ENCODE measurements at regions not wholly inside any gene's neighbourhood (a gene's known extent, or its start where the extent isn't known, plus 50 kb on each side); places are given as distances from the start of the nearest gene placed in this dataset.

GRCh38 chr12:127412866-127413265 lies 854.1 kb upstream of the TMEM132C start:
- Histone ChIP-seq H3K4me1 (ENCODE audit: control extremely low read depth in 1 of 4, control insufficient read depth in 4 of 4, insufficient read depth in 4 of 4, low read length in 3 of 4) (no peaks in the 10 kb centered on the region), H3K27me3 (replicated peaks in 2 of 5; ENCODE audit: control insufficient read depth in 4 of 5, insufficient read depth in 5 of 5, low read length in 4 of 5) (peaks cover 0 to 2% (median 0%) of the 10 kb centered on the region in 5 experiments), H3K36me3 (ENCODE audit: control insufficient read depth in 4 of 4, insufficient read depth in 4 of 4, low read length in 3 of 4) (no peaks in the 10 kb centered on the region), H3K4me3 (ENCODE audit: control insufficient read depth in 1 of 7, extremely low read depth in 1 of 7, insufficient read depth in 4 of 7, low read depth in 2 of 7, low read length in 6 of 7) (no peak overlapping the region), H3K27ac (ENCODE audit: insufficient read depth in 1 of 2, low read depth in 1 of 2, low read length in 2 of 2, poor library complexity in 1 of 2, severe bottlenecking in 2 of 2) (no peak overlapping the region), H3K9me3 (ENCODE audit: control extremely low read depth in 1 of 5, control insufficient read depth in 4 of 5, insufficient read depth in 2 of 5, low read depth in 1 of 5, low read length in 4 of 5) (peaks cover 0 to 6% (median 0%) of the 10 kb centered on the region in 5 experiments)
- ChIA-PET POLR2A (no interaction called here), CTCF (no interaction called here)
- WGBS (ENCODE audit: insufficient coverage): 94% methylated on average over 4 of the region's 4 CpGs
- DNase-seq: no peak

GRCh38 chr12:127414186-127414585 lies 852.8 kb upstream of the TMEM132C start:
- no peak for DNase-seq
- POLR2A ChIA-PET: no interaction called here
- Histone ChIP-seq H3K4me3 (ENCODE audit: control insufficient read depth in 1 of 7, extremely low read depth in 1 of 7, insufficient read depth in 4 of 7, low read depth in 2 of 7, low read length in 6 of 7) (no peak overlapping the region), H3K27ac (ENCODE audit: insufficient read depth in 1 of 2, low read depth in 1 of 2, low read length in 2 of 2, poor library complexity in 1 of 2, severe bottlenecking in 2 of 2) (no peak overlapping the region), H3K4me1 (ENCODE audit: control extremely low read depth in 1 of 4, control insufficient read depth in 4 of 4, insufficient read depth in 4 of 4, low read length in 3 of 4) (no peaks in the 10 kb centered on the region), H3K36me3 (ENCODE audit: control insufficient read depth in 4 of 4, insufficient read depth in 4 of 4, low read length in 3 of 4) (no peaks in the 10 kb centered on the region), H3K9me3 (ENCODE audit: control extremely low read depth in 1 of 5, control insufficient read depth in 4 of 5, insufficient read depth in 2 of 5, low read depth in 1 of 5, low read length in 4 of 5) (peaks cover 0 to 14% (median 8%) of the 10 kb centered on the region in 5 experiments), H3K27me3 (replicated peaks in 2 of 5; ENCODE audit: control insufficient read depth in 4 of 5, insufficient read depth in 5 of 5, low read length in 4 of 5) (peaks cover 0 to 2% (median 0%) of the 10 kb centered on the region in 5 experiments)
- WGBS (ENCODE audit: insufficient coverage): 77% methylated on average over 8 of the region's 8 CpGs
- CTCF ChIA-PET: no interaction called here

DNA sequence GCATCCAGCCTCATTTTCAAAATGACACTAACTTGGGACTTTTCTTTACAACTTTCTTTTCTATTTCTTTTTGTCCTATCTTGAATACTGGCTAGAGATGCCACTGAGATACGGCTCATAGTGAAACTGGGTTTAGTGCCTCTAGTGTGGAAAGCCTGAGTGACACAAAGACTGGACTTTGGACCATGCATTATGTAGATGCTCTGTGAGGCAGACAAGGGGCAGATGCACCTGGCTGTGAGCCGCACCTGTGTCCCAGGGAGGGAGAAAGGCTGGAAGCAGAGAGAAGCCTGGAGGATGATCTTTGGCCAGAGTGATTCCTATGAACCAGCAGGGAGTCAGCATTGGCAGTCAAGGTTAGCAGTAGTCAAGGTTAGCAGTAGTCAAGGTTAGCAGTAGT lies 852.3 kb upstream of the TMEM132C start:
- Histone ChIP-seq H3K9me3 (ENCODE audit: control extremely low read depth in 1 of 5, control insufficient read depth in 4 of 5, insufficient read depth in 2 of 5, low read depth in 1 of 5, low read length in 4 of 5) (peaks cover 0 to 14% (median 8%) of the 10 kb centered on the region in 5 experiments), H3K4me3 (ENCODE audit: control insufficient read depth in 1 of 7, extremely low read depth in 1 of 7, insufficient read depth in 4 of 7, low read depth in 2 of 7, low read length in 6 of 7) (no peak overlapping the region), H3K4me1 (ENCODE audit: control extremely low read depth in 1 of 4, control insufficient read depth in 4 of 4, insufficient read depth in 4 of 4, low read length in 3 of 4) (no peaks in the 10 kb centered on the region), H3K36me3 (ENCODE audit: control insufficient read depth in 4 of 4, insufficient read depth in 4 of 4, low read length in 3 of 4) (no peaks in the 10 kb centered on the region), H3K27me3 (replicated peaks in 2 of 5; ENCODE audit: control insufficient read depth in 4 of 5, insufficient read depth in 5 of 5, low read length in 4 of 5) (peaks cover 0 to 2% (median 0%) of the 10 kb centered on the region in 5 experiments), H3K27ac (ENCODE audit: insufficient read depth in 1 of 2, low read depth in 1 of 2, low read length in 2 of 2, poor library complexity in 1 of 2, severe bottlenecking in 2 of 2) (no peak overlapping the region)
- DNase-seq: no peak
- WGBS (ENCODE audit: insufficient coverage): 100% methylated on average over 2 of the region's 2 CpGs
- POLR2A ChIA-PET: no interaction called here
- CTCF ChIA-PET: no interaction called here

DNA sequence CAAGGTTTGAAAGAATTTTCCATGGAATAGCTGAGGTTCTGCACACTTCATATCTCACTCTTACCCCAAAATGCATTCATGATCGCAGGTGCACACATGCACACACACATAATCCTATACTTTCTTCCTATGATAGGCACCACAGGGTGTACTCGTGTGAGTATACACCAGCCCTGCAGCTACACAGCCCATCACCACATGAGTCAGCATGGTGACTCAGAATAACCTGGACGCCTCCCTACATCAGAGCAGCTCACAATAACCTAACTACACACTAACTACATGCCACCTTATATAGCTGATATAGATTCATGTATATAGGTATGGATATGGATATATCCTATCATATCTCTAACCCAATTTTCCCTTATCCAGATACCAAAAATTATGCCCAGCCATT lies 850.2 kb upstream of the TMEM132C start:
- peaks cover 0 to 14% (median 8%) of the 10 kb centered on the region in 5 experiments for H3K9me3 ChIP-seq (ENCODE audit: control extremely low read depth in 1 of 5, control insufficient read depth in 4 of 5, insufficient read depth in 2 of 5, low read depth in 1 of 5, low read length in 4 of 5)
- no peak overlapping the region for H3K4me3 ChIP-seq (ENCODE audit: control insufficient read depth in 1 of 7, extremely low read depth in 1 of 7, insufficient read depth in 4 of 7, low read depth in 2 of 7, low read length in 6 of 7)
- 100% methylated on average over 2 of the region's 3 CpGs for WGBS (ENCODE audit: insufficient coverage)
- POLR2A ChIA-PET: no interaction called here
- CTCF ChIA-PET: no interaction called here
- H3K4me1 ChIP-seq (ENCODE audit: control extremely low read depth in 1 of 4, control insufficient read depth in 4 of 4, insufficient read depth in 4 of 4, low read length in 3 of 4): no peaks in the 10 kb centered on the region
- no peaks in the 10 kb centered on the region for H3K36me3 ChIP-seq (ENCODE audit: control insufficient read depth in 4 of 4, insufficient read depth in 4 of 4, low read length in 3 of 4)
- no peak for DNase-seq
- no peak overlapping the region for H3K27ac ChIP-seq (ENCODE audit: insufficient read depth in 1 of 2, low read depth in 1 of 2, low read length in 2 of 2, poor library complexity in 1 of 2, severe bottlenecking in 2 of 2)
- H3K27me3 ChIP-seq (replicated peaks in 2 of 5; ENCODE audit: control insufficient read depth in 4 of 5, insufficient read depth in 5 of 5, low read length in 4 of 5): peaks cover 0 to 2% (median 0%) of the 10 kb centered on the region in 5 experiments

- DNase-seq: no peak
- H3K4me1 ChIP-seq (ENCODE audit: control extremely low read depth in 1 of 4, control insufficient read depth in 4 of 4, insufficient read depth in 4 of 4, low read length in 3 of 4): no peaks in the 10 kb centered on the region
- no peaks in the 10 kb centered on the region for H3K27me3 ChIP-seq (replicated peaks in 2 of 5; ENCODE audit: control insufficient read depth in 4 of 5, insufficient read depth in 5 of 5, low read length in 4 of 5)
- 100% methylated on average over 2 of the region's 2 CpGs for WGBS (ENCODE audit: insufficient coverage)
- no peak overlapping the region for H3K27ac ChIP-seq (ENCODE audit: insufficient read depth in 1 of 2, low read depth in 1 of 2, low read length in 2 of 2, poor library complexity in 1 of 2, severe bottlenecking in 2 of 2)
- H3K36me3 ChIP-seq (ENCODE audit: control insufficient read depth in 4 of 4, insufficient read depth in 4 of 4, low read length in 3 of 4): no peaks in the 10 kb centered on the region
- no peak overlapping the region for H3K4me3 ChIP-seq (ENCODE audit: control insufficient read depth in 1 of 7, extremely low read depth in 1 of 7, insufficient read depth in 4 of 7, low read depth in 2 of 7, low read length in 6 of 7)
- ChIA-PET CTCF (no interaction called here), POLR2A (interaction anchor here (0.8 kb wide), 1 partner anchor 14 kb away, joined by 3 read pairs; no protein-coding TSS in a partner anchor)
- peaks cover 0 to 14% (median 8%) of the 10 kb centered on the region in 5 experiments for H3K9me3 ChIP-seq (ENCODE audit: control extremely low read depth in 1 of 5, control insufficient read depth in 4 of 5, insufficient read depth in 2 of 5, low read depth in 1 of 5, low read length in 4 of 5)
These were observed 847.9 kb upstream of the TMEM132C start for GRCh38 chr12:127419111-127419510.

GRCh38 chr12:127421614-127422013 lies 845.4 kb upstream of the TMEM132C start:
- Histone ChIP-seq H3K4me1 (ENCODE audit: control extremely low read depth in 1 of 4, control insufficient read depth in 4 of 4, insufficient read depth in 4 of 4, low read length in 3 of 4) (no peaks in the 10 kb centered on the region), H3K36me3 (ENCODE audit: control insufficient read depth in 4 of 4, insufficient read depth in 4 of 4, low read length in 3 of 4) (no peaks in the 10 kb centered on the region), H3K27ac (ENCODE audit: insufficient read depth in 1 of 2, low read depth in 1 of 2, low read length in 2 of 2, poor library complexity in 1 of 2, severe bottlenecking in 2 of 2) (no peak overlapping the region), H3K9me3 (ENCODE audit: control extremely low read depth in 1 of 5, control insufficient read depth in 4 of 5, insufficient read depth in 2 of 5, low read depth in 1 of 5, low read length in 4 of 5) (peaks cover 0 to 15% (median 8%) of the 10 kb centered on the region in 5 experiments), H3K27me3 (replicated peaks in 2 of 5; ENCODE audit: control insufficient read depth in 4 of 5, insufficient read depth in 5 of 5, low read length in 4 of 5) (no peaks in the 10 kb centered on the region), H3K4me3 (ENCODE audit: control insufficient read depth in 1 of 7, extremely low read depth in 1 of 7, insufficient read depth in 4 of 7, low read depth in 2 of 7, low read length in 6 of 7) (no peak overlapping the region)
- DNase-seq: no peak
- 91% methylated on average over 5 of the region's 5 CpGs for WGBS (ENCODE audit: insufficient coverage)
- CTCF ChIA-PET: no interaction called here
- POLR2A ChIA-PET: no interaction called here

GRCh38 chr12:127422935-127423566 lies 843.9 kb upstream of the TMEM132C start:
- no peak overlapping the region for H3K4me3 ChIP-seq (ENCODE audit: control insufficient read depth in 1 of 7, extremely low read depth in 1 of 7, insufficient read depth in 4 of 7, low read depth in 2 of 7, low read length in 6 of 7)
- no peaks in the 10 kb centered on the region for H3K27me3 ChIP-seq (replicated peaks in 2 of 5; ENCODE audit: control insufficient read depth in 4 of 5, insufficient read depth in 5 of 5, low read length in 4 of 5)
- 96% methylated on average over 4 of the region's 9 CpGs for WGBS (ENCODE audit: insufficient coverage)
- no peaks in the 10 kb centered on the region for H3K4me1 ChIP-seq (ENCODE audit: control extremely low read depth in 1 of 4, control insufficient read depth in 4 of 4, insufficient read depth in 4 of 4, low read length in 3 of 4)
- POLR2A ChIA-PET: no interaction called here
- H3K9me3 ChIP-seq (ENCODE audit: control extremely low read depth in 1 of 5, control insufficient read depth in 4 of 5, insufficient read depth in 2 of 5, low read depth in 1 of 5, low read length in 4 of 5): peaks cover 0 to 9% (median 3%) of the 10 kb centered on the region in 5 experiments
- no peak overlapping the region for H3K27ac ChIP-seq (ENCODE audit: insufficient read depth in 1 of 2, low read depth in 1 of 2, low read length in 2 of 2, poor library complexity in 1 of 2, severe bottlenecking in 2 of 2)
- CTCF ChIA-PET: no interaction called here
- DNase-seq: no peak
- no peaks in the 10 kb centered on the region for H3K36me3 ChIP-seq (ENCODE audit: control insufficient read depth in 4 of 4, insufficient read depth in 4 of 4, low read length in 3 of 4)

All from common myeloid progenitor, CD34-positive (primary cell).